SKM-1 (cell line): ENCODE measurements at regions not wholly inside any gene's neighbourhood (a gene's known extent, or its start where the extent isn't known, plus 50 kb on each side); places are given as distances from the start of the nearest gene placed in this dataset.

Experiments
- DNase-seq: peaks from one replicate; lab custom pipeline; 2025; ENCODE audit not compliant: unreplicated experiment; lab: John Stamatoyannopoulos, UW

DNA sequence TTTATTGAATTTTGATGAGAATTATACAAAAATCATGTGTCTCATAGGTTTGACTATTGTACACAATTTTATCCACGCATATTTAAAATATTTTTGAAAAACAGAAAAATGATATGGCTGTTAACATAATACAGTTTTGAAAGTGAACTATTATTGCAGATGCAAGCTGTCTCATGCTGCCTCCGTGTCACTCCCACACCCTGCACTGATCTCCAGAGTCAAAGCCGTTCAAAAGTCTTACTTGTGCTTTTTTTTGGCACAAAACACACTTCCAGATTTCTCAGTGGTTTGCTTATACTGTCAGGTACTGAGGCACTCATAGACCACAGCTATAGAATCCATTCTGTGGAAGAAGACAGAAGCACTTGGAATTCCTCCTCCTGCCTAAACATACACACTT lies 243.1 kb upstream of the ADARB2 start:
- no peak for DNase-seq

GRCh38 chr10:1978584-1978983 lies 241.3 kb upstream of the ADARB2 start:
- no peak for DNase-seq

DNA sequence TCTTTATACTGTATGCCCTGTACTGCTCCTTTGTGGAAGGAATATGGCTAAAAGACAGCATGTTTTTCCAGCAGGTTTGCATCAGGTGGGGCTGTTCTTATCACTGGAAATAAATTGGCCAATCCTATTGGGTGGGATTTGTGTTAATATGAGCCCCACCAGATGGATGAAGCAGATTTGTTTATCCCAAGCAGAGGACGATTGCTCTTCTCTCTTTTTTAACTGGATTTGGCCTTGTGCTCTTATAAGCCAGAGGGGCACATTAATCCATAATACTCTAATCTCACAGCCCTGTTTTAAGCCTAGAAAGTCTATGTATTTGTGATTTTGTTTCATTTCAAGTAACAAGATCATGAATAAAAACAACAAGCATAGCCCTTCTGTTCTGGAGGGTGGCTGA lies 240.1 kb upstream of the ADARB2 start:
- DNase-seq, result no peak

GRCh38 chr10:1972406-1972805 lies 235.1 kb upstream of the ADARB2 start:
- DNase-seq, result no peak

GRCh38 chr10:1968257-1969033 lies 231.1 kb upstream of the ADARB2 start:
- no peak for DNase-seq

DNA sequence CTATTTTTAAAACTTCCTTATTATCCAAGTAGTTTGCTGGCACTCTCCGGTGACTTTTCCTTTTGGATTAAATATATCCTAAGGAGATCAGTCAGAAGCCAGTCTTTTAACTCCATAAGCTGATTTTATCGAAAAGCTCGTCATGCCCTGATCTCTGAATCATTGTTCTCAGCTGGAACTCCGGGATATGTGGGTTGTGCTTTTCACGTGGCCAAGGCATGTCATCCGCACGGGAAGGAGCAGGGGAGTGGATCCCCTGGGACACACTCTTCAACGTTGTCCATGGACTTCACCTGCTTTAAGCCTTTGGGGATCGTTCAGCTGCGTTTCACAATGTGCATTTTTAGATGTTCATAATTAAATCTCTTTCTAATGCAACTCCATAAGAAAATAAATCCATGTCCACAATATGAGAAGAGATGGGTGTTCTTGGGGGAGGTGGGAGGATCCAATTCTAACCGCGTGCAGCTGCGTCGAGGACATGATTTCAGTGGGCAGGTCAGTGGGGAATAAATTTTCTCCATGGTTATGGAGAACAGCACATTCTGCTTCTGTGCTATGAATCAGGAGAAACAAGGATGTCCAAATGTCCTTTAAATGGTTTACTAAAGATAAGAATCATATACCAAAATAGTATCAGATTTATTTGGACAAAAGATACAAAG lies 229.5 kb upstream of the ADARB2 start:
- no peak for DNase-seq

DNA sequence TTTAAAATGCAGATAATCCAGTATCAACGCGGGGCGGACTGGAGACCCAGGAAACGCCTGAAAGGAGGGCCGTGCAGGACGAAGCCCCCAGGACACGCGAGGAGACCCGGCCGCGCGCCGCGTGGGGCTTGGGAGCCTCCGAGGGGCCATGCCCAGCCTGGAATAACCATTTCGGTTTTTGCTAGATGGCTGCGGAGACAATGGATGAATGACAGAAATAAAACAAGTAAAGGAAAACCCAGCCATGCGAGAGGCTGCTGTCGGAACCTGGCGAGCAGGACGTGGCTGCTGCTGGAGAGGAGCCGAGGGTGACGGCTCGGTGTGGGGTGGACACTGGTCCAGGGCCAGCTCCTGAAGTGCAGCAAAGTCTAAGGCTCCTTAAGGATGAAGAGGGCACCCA lies 227.2 kb upstream of the ADARB2 start:
- DNase-seq, result no peak

DNA sequence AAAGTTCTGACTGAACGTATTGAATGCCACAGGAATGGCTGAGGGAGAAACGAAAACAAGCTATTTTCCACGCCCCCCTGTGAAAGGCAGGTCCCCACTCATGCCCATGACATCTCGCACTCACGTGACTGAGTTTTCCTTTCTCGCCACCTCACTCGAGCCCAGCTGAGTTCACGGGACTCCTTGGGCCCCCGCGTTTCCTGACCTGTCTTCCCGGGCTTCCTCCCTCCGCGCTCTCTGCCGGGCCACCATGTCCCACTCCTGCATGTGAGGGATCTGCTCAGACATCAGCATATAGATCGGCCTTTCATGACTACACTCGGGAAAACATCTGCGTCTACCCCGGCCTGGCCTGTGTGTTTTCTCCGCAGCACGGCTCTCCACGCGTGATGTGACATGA lies 226.0 kb upstream of the ADARB2 start:
- no peak for DNase-seq

DNA sequence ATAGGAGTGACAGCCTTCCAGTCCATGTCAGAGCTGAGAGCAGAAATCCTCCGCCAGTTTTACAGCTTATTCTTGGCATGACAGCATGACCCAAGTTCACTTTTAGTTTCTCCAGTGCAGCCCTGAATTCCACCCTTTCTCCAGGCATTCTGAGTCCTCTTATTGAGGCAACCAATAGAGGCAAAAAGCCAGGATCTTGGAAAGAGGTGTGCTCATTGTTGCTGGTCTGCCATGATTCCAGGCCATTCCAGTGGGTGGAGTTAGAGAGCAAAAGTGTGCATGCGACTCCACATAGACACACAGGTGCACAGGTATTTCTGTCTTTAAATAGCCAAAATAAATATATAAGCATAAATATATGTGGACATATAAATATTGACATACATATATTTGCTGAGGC lies 224.7 kb upstream of the ADARB2 start:
- no peak for DNase-seq

DNA sequence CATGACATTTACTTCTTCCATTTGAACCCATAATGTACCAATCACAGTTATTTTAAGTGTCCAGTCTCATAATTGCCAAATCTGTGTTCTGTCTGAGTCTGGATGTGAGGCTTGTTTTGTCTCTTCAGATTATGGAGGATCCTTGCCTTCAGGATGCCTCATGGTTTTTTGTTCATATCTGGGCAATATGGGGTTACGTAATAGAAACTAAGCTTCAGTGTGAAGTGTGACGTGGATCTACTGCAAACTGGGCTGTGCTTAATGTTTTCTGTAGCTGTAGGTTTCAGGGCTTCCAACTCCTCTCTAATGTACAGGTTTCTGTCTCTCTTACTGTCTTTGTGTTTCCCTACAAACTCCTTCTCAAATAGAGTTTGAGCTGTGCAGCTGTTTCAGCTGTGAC lies 223.7 kb upstream of the ADARB2 start:
- no peak for DNase-seq

GRCh38 chr10:1957057-1957456 lies 219.7 kb upstream of the ADARB2 start:
- DNase-seq, result no peak

GRCh38 chr10:1954300-1954699 lies 217.0 kb upstream of the ADARB2 start:
- DNase-seq, result no peak

DNA sequence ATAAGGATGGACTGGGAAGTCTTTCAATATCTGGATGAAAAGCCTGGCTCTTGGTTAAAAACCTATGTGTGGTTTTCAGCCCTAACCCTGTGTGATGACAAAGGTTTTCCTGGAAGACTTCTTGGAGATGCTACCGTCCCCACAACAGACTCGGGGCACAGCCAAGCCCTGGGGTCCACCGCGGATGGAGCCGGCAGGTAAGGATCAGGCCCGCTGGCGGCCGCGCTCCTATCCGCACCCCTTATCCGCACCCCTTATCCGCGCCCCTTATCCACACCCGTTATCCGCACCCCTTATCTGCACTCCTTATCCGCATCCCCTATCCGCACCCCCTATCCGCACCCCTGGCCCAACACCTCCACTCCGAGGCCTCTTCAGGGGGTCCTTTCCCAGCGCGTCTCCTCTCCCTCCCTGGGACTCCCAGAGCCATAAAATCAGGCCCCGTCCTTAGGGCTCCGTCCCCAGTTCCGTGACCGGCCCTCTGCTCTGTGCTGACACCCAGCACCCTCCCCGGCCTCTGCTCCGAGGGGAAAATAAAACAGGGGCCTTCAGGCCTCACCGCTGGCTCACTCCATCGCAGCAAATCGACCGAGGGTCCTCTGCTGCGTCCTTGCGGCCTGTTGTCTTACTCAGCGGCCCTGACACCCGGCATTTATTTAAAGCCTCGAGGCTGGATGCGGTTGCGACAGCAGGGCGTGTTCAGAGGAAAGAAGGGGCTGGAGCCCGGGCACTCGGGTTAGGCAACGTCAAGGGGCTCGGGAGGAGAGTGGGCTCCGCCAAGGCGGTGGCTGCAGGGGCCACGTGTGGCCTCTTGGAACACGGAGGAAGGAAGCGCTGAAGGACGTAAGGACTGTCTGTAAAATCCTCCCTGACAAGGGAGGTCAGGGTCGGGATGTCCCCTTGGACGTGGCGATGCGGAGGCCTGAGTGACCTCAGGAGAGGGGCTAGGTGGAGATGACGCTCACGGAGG lies 215.1 kb upstream of the ADARB2 start:
- DNase-seq, result no peak

DNA sequence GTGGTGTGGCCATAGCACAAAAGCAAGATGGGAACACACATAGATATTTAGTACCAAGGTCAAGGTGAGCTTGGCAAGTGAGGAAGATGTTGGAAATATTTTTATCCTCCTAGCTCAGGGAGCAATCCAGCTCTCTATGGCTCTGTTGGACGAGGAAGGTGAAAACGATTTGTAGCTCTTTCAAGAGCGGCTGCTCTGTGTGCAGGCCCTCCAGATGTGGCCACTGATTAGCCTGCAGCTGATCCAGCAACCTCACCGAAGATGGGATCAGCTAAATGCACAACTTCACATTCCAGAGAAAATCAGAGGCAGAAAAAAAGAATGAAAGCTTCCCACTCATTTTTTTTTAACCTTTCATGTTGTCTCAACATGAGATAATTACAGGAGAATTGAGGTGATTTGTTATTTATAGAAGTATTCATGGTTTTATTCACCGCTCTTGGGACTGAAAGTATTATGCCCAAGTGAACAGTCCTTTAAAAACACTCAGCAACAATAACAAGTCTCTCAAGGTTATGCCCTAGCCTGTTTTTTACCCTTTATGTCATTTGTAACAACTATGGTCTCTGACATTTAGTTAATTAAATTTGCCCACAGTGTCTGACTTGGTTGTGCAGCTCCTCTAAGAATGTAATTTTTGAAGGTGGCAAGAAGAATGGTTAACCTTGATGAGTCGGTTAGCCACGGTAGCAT lies 213.6 kb upstream of the ADARB2 start:
- no peak for DNase-seq

GRCh38 chr10:1947464-1948003 lies 210.2 kb upstream of the ADARB2 start:
- DNase-seq, result no peak

- no peak for DNase-seq
Observed at GRCh38 chr10:1944487-1944886, 207.2 kb upstream of the ADARB2 start.

GRCh38 chr10:1942478-1942877 lies 205.2 kb upstream of the ADARB2 start:
- DNase-seq, result no peak

GRCh38 chr10:1939016-1939415 lies 201.7 kb upstream of the ADARB2 start:
- no peak for DNase-seq

GRCh38 chr10:1938317-1938716 lies 201.0 kb upstream of the ADARB2 start:
- no peak for DNase-seq

- no peak for DNase-seq
Observed at GRCh38 chr10:1935912-1936311, 198.6 kb upstream of the ADARB2 start.

DNA sequence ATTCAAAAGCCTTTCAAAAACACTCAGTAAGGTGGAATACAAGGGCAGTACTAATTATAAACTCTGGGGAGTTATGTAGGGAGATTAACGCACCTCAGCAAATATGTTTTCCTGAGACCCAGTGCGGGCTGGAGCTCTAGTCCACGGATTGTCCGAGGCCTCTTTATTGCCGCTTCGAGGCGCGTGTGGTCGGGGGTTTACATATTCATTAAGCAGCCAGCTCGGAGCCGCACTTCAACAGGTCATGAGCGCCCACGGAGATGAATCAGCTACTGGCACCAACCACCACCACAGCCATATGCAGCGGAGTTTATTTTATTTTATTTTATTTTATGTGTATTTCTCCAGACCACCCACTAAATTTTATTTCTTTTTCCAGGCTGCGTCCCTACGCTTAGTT lies 195.9 kb upstream of the ADARB2 start:
- DNase-seq, result no peak
